GM23338 (cell line): ENCODE measurements at regions not wholly inside any gene's neighbourhood (a gene's known extent, or its start where the extent isn't known, plus 50 kb on each side); places are given as distances from the start of the nearest gene placed in this dataset.

Source experiments
- CTCF ChIP-seq, 2 experiments: fragments of 200-600 bp in 1 of 2; sonication (generic) in 1 of 2; conservative IDR thresholded peaks; 2 replicates each; pipeline versions ENCODE4 v1.5.1 to v1.6.1; 2016 to 2017; ENCODE audit warnings: antibody characterized with exemption in 2 of 2, low read depth in 2 of 2, mild to moderate bottlenecking in 2 of 2, moderate library complexity in 1 of 2
- ETS1 ChIP-seq: IDR thresholded peaks from 2 replicates; pipeline ENCODE4 v1.6.1; 2016; ENCODE audit warnings: antibody characterized with exemption
- EZH2 ChIP-seq: fragments of 200-600 bp; sonication (generic); IDR thresholded peaks from one replicate; pipeline ENCODE4 v1.8.0; 2017; ENCODE audit warnings: antibody characterized with exemption, mild to moderate bottlenecking, low read depth; ENCODE audit not compliant: unreplicated experiment
- EZH2phosphoT487 ChIP-seq: fragments of 200-600 bp; sonication (generic); IDR thresholded peaks from one replicate; pipeline ENCODE4 v1.8.1; 2018; ENCODE audit warnings: antibody characterized with exemption; ENCODE audit not compliant: unreplicated experiment
- JUNB ChIP-seq: IDR thresholded peaks from one replicate; pipeline ENCODE4 v1.6.1; 2016; ENCODE audit warnings: antibody characterized with exemption; ENCODE audit not compliant: unreplicated experiment
- NANOG ChIP-seq: IDR thresholded peaks from 2 replicates; pipeline ENCODE4 v1.6.1; 2016; ENCODE audit warnings: antibody characterized with exemption, borderline replicate concordance
- POLR2AphosphoS5 ChIP-seq: IDR thresholded peaks from 2 replicates; pipeline ENCODE4 v1.6.1; 2016; ENCODE audit warnings: antibody characterized with exemption, low read depth
- STAT1 ChIP-seq: IDR thresholded peaks from one replicate; pipeline ENCODE4 v1.6.1; 2016; ENCODE audit warnings: antibody characterized with exemption; ENCODE audit not compliant: unreplicated experiment
- TF ChIP-seq, protein P1 (sequence below): IDR thresholded peaks from one replicate; pipeline ENCODE4 v1.6.1; 2018; ENCODE audit warnings: antibody characterized with exemption; ENCODE audit not compliant: unreplicated experiment

DNA sequence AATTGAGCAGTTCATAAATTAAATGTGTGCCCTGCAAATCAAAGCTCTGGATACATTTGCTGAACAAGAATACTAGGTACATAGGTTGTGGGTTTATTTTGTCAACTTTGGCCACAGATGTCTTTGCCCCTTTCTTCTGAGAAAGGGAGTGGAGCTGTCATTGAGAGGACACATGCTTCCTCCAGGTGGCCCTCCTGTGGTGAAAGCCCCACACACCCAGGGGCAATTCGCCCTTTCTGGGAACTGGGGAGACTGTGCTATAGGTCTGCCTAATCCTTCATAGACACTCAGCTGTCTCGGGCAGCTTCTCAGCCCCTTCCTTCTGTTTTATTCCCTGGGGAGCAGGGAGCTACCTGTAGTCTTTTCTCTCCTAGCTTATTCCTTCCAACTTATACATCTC is 605.7 kb upstream of the DPP6 start:
- TF ChIP-seq CTCF (conservative IDR thresholded peaks at IDR 0.05; ENCODE audit: low read depth in 2 of 2) (no peak), EZH2phosphoT487 (no peak), POLR2AphosphoS5 (no peak), STAT1 (no peak), EZH2 (no peak), ETS1 (no peak), NANOG (no peak), JUNB (no peak)
- TF ChIP-seq, protein P1, sequence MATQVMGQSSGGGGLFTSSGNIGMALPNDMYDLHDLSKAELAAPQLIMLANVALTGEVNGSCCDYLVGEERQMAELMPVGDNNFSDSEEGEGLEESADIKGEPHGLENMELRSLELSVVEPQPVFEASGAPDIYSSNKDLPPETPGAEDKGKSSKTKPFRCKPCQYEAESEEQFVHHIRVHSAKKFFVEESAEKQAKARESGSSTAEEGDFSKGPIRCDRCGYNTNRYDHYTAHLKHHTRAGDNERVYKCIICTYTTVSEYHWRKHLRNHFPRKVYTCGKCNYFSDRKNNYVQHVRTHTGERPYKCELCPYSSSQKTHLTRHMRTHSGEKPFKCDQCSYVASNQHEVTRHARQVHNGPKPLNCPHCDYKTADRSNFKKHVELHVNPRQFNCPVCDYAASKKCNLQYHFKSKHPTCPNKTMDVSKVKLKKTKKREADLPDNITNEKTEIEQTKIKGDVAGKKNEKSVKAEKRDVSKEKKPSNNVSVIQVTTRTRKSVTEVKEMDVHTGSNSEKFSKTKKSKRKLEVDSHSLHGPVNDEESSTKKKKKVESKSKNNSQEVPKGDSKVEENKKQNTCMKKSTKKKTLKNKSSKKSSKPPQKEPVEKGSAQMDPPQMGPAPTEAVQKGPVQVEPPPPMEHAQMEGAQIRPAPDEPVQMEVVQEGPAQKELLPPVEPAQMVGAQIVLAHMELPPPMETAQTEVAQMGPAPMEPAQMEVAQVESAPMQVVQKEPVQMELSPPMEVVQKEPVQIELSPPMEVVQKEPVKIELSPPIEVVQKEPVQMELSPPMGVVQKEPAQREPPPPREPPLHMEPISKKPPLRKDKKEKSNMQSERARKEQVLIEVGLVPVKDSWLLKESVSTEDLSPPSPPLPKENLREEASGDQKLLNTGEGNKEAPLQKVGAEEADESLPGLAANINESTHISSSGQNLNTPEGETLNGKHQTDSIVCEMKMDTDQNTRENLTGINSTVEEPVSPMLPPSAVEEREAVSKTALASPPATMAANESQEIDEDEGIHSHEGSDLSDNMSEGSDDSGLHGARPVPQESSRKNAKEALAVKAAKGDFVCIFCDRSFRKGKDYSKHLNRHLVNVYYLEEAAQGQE, result no peak
